Astrocyte of the spinal cord (primary cell): ENCODE measurements at regions not wholly inside any gene's neighbourhood (a gene's known extent, or its start where the extent isn't known, plus 50 kb on each side); places are given as distances from the start of the nearest gene placed in this dataset.

Source experiments
- DNase-seq: peaks from one replicate; pipeline ENCODE4 v3.0.0; 2011; ENCODE audit warnings: low read depth, low spot score
- H3K4me3 ChIP-seq: 2 replicates; pipeline ENCODE4 v1.5.1; 2011; ENCODE audit warnings: low read depth, mild to moderate bottlenecking, low read length, moderate library complexity
- in situ Hi-C: cut with HindIII; loops from 2 replicates; pipeline ENCODE4 v1.10.0; 2017; ENCODE audit warnings: low sequenced_read_pairs
- TF ChIP-seq, protein P1 (sequence below): IDR thresholded peaks from 2 replicates; pipeline ENCODE4 v1.5.1; 2012; ENCODE audit warnings: low read depth, mild to moderate bottlenecking, low read length, inconsistent platforms

DNA sequence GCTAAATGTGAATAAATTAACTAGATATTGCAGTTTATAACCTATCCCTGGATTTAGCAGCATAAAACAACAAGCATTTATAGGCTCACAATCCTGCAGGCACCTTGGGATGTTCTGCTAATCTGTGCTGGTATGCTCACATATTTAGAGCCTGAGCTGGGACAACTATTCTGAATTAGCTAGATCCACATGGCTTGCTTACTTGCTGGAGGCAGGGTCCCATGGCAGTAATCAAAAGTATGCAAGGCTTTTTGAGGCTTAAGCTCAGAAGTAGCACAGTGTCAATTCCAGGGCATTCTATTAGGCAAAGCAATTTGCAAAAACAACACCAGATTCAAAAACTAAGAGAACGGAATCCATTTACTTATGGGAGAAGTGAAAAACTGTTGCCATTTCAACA is 745.0 kb upstream of the ACO1 start:
- DNase-seq: no peak
- H3K4me3 ChIP-seq: no peak overlapping the region
- TF ChIP-seq, protein P1, sequence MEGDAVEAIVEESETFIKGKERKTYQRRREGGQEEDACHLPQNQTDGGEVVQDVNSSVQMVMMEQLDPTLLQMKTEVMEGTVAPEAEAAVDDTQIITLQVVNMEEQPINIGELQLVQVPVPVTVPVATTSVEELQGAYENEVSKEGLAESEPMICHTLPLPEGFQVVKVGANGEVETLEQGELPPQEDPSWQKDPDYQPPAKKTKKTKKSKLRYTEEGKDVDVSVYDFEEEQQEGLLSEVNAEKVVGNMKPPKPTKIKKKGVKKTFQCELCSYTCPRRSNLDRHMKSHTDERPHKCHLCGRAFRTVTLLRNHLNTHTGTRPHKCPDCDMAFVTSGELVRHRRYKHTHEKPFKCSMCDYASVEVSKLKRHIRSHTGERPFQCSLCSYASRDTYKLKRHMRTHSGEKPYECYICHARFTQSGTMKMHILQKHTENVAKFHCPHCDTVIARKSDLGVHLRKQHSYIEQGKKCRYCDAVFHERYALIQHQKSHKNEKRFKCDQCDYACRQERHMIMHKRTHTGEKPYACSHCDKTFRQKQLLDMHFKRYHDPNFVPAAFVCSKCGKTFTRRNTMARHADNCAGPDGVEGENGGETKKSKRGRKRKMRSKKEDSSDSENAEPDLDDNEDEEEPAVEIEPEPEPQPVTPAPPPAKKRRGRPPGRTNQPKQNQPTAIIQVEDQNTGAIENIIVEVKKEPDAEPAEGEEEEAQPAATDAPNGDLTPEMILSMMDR: no peak
- in situ Hi-C loops: no loop called here

DNA sequence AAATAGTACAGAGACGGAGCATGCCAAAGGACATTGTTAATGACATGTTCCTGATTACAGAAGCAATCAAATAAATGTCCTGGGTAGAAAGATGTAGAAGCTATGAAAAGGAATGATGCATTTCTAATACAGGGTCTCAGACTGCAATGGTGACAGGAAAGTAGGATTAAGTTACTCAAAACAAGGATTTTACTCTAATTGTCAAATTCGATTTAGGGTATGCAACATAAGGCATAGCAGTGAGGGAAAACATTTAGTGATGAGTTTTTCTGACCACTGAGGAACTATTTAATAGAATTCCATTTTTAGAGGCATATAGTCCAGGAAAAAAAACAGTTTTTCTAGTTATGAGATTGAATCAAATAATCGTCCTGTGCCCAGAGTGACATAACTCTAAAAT is 715.1 kb upstream of the ACO1 start:
- no peak overlapping the region for H3K4me3 ChIP-seq
- DNase-seq: no peak
- TF ChIP-seq, protein P1: no peak
- in situ Hi-C loops: no loop called here

DNA sequence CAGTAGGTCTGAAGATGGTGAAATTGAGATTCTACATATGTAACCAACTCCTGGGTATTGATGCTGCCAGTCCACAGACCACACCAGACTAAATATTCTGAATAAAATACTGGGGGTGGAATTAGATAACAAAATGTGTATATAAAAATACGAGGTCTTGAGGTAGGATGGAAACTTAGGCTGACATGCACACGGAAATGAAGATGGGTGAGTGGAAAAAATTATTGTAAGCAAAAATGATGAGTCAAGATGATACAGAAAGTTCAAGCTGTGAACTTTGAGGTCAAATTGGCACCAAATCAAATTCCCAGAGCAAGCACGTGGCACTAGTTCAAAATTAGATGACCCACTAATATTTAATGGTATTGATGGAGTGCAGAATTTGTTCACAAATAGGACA is 713.4 kb upstream of the ACO1 start:
- no peak for DNase-seq
- no peak overlapping the region for H3K4me3 ChIP-seq
- TF ChIP-seq, protein P1: no peak
- in situ Hi-C loops: no loop called here

DNA sequence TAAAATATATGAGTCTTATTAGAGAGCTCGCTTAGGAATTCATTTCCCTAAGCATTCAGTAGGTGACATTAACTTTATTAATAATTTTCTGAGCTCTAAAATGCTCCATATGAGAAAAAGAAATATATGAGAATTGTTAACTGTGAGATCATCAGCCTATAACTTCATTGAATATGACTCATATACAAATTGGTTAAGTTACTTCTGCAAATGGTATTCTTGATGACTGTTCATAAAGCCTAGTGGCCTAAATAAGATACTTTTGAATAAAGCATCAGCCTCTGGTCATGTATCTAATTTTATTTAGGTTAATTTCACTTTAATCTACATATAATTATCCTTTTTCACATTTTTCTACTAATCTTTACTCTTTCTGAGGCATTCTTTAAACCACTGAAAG is 710.2 kb upstream of the ACO1 start:
- in situ Hi-C loops: no loop called here
- peak; percentile 12 for DNase-seq

DNA sequence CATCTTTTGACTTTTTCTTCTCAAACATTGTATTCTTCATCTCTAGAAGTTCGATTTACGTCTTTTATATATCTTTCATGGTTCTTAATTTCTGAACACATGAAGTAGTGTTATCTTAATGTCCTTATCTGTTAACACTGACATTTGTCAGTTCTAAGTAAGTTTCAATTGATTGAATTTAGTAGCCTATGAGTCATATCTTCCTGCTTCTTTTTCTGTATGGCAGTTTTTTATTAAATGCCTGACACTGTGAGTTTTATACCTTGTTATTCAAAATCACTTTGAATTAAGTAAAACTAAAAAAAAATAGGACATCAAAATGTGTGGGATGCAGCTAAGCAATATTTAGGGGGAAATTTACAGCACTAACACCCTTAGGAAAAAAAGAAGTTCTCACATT is 707.0 kb upstream of the ACO1 start:
- DNase-seq: no peak
- TF ChIP-seq, protein P1: no peak
- in situ Hi-C loops: no loop called here
- no peak overlapping the region for H3K4me3 ChIP-seq

More for the DNA sequence above, 710.2 kb upstream of the ACO1 start:
- TF ChIP-seq, protein P1: no peak
- H3K4me3 ChIP-seq: no peak overlapping the region

DNA sequence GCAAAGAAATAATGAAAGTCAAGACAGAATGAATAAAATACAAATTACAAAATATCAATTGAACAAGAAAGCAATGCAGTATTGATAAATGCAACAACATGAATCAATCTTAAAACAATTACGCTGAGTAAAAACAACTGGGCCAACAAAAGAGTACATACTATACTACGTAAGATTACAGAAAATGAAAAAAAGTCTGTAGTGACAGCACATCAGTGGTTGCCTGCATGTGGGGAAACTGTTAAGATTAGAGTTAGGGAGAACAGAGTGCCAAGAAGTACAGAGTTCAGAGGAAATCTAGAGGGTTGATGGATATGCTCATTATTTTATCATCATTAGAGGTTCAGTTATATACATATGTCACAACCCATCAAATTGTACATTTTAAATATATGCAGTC is 706.6 kb upstream of the ACO1 start:
- TF ChIP-seq, protein P1: no peak
- in situ Hi-C loops: no loop called here

DNA sequence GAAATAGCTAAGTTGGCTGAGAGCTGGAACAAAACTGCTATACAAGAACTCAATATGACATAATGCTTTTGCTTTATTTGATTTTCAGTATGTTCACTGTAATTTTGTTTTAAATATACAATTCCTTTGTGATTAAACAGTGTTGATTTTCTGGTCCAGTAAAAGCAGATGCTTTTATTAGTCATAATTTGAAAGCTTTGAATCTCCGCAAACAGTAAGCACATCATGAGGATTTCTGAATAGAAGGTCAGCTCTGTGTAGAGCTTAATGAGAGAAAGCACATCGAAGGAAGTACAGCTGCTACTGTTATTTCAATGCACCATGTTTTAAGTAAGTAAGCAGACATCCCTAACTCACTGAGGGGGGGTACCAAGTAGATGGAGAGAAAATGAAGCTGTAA is 701.3 kb upstream of the ACO1 start:
- DNase-seq: peak; percentile 5
- no peak overlapping the region for H3K4me3 ChIP-seq
- in situ Hi-C loops: no loop called here
- TF ChIP-seq, protein P1: no peak

More for the DNA sequence above, 706.6 kb upstream of the ACO1 start:
- no peak overlapping the region for H3K4me3 ChIP-seq
- DNase-seq: no peak
